BJ (cell line): ENCODE measurements at regions not wholly inside any gene's neighbourhood (a gene's known extent, or its start where the extent isn't known, plus 50 kb on each side); places are given as distances from the start of the nearest gene placed in this dataset.

Experiments used
- CTCF ChIA-PET: fragments of 350-600 bp; formaldehyde crosslinking; extraction: SDS; loops from one replicate; lab custom pipeline; 2021; ENCODE audit warnings: antibody characterized with exemption, inconsistent platforms; lab: Yijun Ruan, JAX
- POLR2A ChIA-PET: fragments of 300-600 bp; sonication (Branson Sonifier 250); formaldehyde crosslinking; extraction: SDS; loops from one replicate; lab custom pipeline; 2021; ENCODE audit warnings: antibody characterized with exemption; lab: Charles Lee
- DNase-seq: peaks from one replicate; pipeline ENCODE4 v3.0.0-alpha.2; 2011; ENCODE audit warnings: low read depth
- H3K27me3 ChIP-seq: 2 replicates; pipeline ENCODE4 v1.6.0; 2011; ENCODE audit warnings: low read length; ENCODE audit not compliant: control insufficient read depth, insufficient read depth
- H3K36me3 ChIP-seq: 2 replicates; pipeline ENCODE4 v1.5.1; 2011; ENCODE audit warnings: low read length; ENCODE audit not compliant: control insufficient read depth, insufficient read depth
- H3K4me3 ChIP-seq: 2 replicates; pipeline ENCODE4 v1.5.1; 2011; ENCODE audit warnings: low read depth, mild to moderate bottlenecking, control low read depth, low read length
- TF ChIP-seq, protein P1 (sequence below): IDR thresholded peaks from 2 replicates; pipeline ENCODE4 v1.5.1; 2011; ENCODE audit warnings: low read depth, mild to moderate bottlenecking, control low read depth, inconsistent platforms, low read length, moderate library complexity; ENCODE audit not compliant: insufficient read depth

DNA sequence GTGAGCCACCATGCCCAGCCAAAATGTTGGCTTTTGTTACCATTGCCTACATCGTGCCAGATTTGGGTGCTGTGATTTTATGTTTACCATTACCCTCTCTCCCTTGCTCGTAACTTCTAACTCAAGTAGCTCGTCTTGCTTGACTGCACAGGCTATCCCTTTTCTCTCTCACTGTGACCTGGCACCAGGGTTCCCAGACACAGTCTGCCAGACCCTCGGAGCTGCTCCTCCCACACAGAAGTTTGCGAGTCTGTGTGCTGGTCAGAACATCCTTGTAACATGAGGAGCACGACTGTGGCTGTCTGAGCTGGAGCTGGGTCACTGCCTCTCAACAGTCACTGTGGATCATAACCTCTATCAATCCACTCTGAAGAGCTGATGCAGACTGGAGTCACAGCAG, 152.5 kb upstream of the ACKR3 start:
- CTCF ChIA-PET = no interaction called here
- Histone ChIP-seq H3K27me3 (no peaks in the 10 kb centered on the region), H3K36me3 (no peaks in the 10 kb centered on the region), H3K4me3 (no peak overlapping the region)
- POLR2A ChIA-PET = no interaction called here
- DNase-seq = no peak
- TF ChIP-seq, protein P1, sequence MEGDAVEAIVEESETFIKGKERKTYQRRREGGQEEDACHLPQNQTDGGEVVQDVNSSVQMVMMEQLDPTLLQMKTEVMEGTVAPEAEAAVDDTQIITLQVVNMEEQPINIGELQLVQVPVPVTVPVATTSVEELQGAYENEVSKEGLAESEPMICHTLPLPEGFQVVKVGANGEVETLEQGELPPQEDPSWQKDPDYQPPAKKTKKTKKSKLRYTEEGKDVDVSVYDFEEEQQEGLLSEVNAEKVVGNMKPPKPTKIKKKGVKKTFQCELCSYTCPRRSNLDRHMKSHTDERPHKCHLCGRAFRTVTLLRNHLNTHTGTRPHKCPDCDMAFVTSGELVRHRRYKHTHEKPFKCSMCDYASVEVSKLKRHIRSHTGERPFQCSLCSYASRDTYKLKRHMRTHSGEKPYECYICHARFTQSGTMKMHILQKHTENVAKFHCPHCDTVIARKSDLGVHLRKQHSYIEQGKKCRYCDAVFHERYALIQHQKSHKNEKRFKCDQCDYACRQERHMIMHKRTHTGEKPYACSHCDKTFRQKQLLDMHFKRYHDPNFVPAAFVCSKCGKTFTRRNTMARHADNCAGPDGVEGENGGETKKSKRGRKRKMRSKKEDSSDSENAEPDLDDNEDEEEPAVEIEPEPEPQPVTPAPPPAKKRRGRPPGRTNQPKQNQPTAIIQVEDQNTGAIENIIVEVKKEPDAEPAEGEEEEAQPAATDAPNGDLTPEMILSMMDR = no peak

DNA sequence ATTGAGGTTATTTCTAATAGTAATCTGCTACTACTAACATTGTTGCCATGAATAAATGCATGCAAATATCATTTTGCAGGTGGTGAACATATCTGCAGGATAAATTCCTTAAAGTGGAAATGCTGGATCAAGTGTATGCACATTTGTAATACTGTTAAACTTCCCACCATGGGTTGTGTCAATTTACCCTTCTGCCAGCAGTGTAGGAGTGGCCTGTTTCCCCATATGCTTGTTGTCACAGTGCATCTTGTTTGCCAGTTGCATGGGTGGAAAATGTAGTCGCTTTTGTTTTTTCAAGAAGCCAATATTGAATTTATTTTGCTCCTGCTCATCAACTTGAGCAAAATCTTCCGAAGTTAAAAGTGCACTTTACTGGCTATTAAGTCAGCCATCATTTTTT, 139.0 kb upstream of the ACKR3 start:
- TF ChIP-seq, protein P1 = no peak
- Histone ChIP-seq H3K4me3 (no peak overlapping the region), H3K36me3 (no peaks in the 10 kb centered on the region), H3K27me3 (no peaks in the 10 kb centered on the region)
- POLR2A ChIA-PET = no interaction called here
- CTCF ChIA-PET = no interaction called here
- no peak for DNase-seq

DNA sequence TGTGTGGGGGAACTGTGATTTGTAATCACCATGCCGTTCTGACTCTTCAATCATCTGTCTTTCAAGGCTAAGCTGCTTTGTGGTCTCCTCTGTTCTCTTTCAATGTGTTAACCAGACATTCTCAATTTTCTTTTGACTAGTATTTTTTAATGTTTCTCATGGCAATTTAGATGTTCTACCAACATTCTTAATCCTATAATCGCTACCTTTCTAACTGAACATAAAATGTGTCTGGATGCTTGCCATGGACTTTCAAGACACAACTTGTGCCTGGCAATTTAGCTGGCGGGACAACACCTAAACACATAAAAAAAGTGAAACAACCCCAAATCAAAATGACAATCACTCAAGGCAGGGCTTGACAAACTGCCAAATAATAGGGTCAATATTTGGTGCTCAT, 135.0 kb upstream of the ACKR3 start:
- CTCF ChIA-PET = no interaction called here

DNA sequence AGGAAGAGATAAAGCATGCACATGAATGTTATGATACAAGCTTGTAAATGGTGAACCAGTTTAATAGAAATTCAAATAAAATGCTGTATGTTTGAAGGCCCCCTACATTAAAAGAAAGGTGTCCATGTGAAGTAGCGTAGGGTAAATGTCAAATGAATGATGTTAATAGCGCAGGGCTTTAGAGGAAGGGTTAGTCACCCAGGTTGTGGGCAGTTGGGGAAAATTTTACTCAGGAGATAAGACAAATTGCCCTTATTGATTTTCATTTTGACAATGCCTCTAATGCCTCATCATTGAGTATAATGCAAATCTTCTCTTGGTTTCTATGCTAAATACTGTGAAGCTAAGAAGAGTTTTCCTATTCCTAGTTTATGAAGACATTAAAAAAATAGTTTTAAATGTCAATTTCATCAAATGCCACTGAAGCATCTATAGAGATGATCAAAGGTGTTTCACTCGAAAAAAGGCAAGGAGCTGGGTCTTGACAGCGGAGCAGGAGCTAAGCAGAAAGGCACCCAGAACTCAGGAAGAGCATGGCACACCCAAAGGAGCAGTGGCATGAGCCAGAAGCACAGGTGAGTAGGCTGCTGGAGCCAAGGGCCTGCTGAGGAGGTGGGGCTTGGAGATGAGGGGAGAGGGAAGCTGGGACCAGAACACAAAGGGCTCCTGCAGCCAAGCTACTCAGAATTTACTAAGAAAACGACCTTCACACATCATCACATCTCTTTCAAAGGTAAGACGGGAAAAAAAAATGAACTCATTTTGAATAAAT, 129.3 kb upstream of the ACKR3 start:
- H3K27me3 ChIP-seq = no peaks in the 10 kb centered on the region
- H3K36me3 ChIP-seq = no peaks in the 10 kb centered on the region
- POLR2A ChIA-PET = no interaction called here
- no peak overlapping the region for H3K4me3 ChIP-seq
- CTCF ChIA-PET = no interaction called here
- DNase-seq = no peak
- TF ChIP-seq, protein P1 = no peak

More for the DNA sequence above, 135.0 kb upstream of the ACKR3 start:
- Histone ChIP-seq H3K27me3 (no peaks in the 10 kb centered on the region), H3K36me3 (no peaks in the 10 kb centered on the region), H3K4me3 (no peak overlapping the region)
- TF ChIP-seq, protein P1 = no peak
- DNase-seq = no peak
- POLR2A ChIA-PET = no interaction called here

DNA sequence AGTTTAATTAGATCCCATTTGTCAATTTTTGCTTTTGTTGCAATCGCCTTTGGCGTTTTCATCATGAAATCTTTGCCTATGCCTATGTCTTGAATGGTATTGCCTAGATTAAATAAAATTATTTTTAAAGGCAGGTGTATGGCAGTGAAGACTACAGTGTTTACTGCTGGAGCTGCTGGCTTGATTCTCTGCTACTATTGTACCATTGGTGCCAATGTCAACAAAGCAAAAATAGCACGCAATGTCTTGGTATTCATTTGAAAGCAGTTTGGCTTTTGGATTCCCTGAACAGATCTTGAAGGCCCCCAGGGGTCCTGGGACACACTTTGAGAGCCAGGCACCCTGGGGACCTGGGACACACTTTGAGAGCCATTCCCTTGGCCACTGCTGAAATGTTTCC, 125.4 kb upstream of the ACKR3 start:
- POLR2A ChIA-PET = no interaction called here
- Histone ChIP-seq H3K27me3 (no peaks in the 10 kb centered on the region), H3K36me3 (no peaks in the 10 kb centered on the region), H3K4me3 (no peak overlapping the region)
- CTCF ChIA-PET = interaction anchor here (0.6 kb wide), 1 partner anchor 1926 kb away, joined by 3 read pairs; no protein-coding TSS in a partner anchor
- TF ChIP-seq, protein P1 = no peak
- DNase-seq = no peak
